Vagina (tissue), 2 donors: ENCODE measurements at regions not wholly inside any gene's neighbourhood (a gene's known extent, or its start where the extent isn't known, plus 50 kb on each side); places are given as distances from the start of the nearest gene placed in this dataset.

Experiments
- CTCF ChIP-seq, 3 experiments: fragments of 450-650 bp in 2 of 3; fragments of 200-600 bp in 1 of 3; sonication (generic) in 1 of 3; IDR thresholded peaks; one replicate each; pipeline ENCODE4 v1.5.1; 2017 to 2019; ENCODE audit warnings: antibody characterized with exemption in 3 of 3, mild to moderate bottlenecking in 2 of 3, moderate library complexity in 2 of 3
- POLR2A ChIP-seq, 2 donors: fragments of 450-650 bp; IDR thresholded peaks; one replicate each; pipeline ENCODE4 v1.6.1; 2017; ENCODE audit warnings: antibody characterized with exemption in 2 of 2, mild to moderate bottlenecking in 2 of 2, moderate library complexity in 2 of 2
- POLR2AphosphoS5 ChIP-seq, 2 donors: sonication (generic); formaldehyde crosslinking; IDR thresholded peaks; one replicate each; pipeline ENCODE4 v1.9.0; 2017; ENCODE audit warnings: antibody characterized with exemption in 2 of 2, mild to moderate bottlenecking in 2 of 2, low read depth in 1 of 2; ENCODE audit not compliant: insufficient read depth in 1 of 2

- TF ChIP-seq POLR2A (IDR thresholded peaks at IDR 0.05) = no peak
- no peak for TF ChIP-seq CTCF (IDR thresholded peaks at IDR 0.05)
- no peak for TF ChIP-seq POLR2AphosphoS5 (IDR thresholded peaks at IDR 0.05; ENCODE audit: insufficient read depth in 1 of 2, low read depth in 1 of 2)
Measured at GRCh38 chr13:22288496-22288895, 617.6 kb downstream of the FGF9 start.
